WTC11 (cell line): ENCODE measurements at regions not wholly inside any gene's neighbourhood (a gene's known extent, or its start where the extent isn't known, plus 50 kb on each side); places are given as distances from the start of the nearest gene placed in this dataset.

ENCODE experiments used
- ATAC-seq: fragments of 200-7000 bp; cut with Tn5 transposase; 2 replicates; pipeline ENCODE4 v1.10.0; 2021; ENCODE audit warnings: mild to moderate bottlenecking, moderate library complexity
- CTCF ChIA-PET: fragments of 300-600 bp; sonication (Branson Sonifier 250); formaldehyde crosslinking; loops from one replicate; lab custom pipeline; 2021; ENCODE audit warnings: antibody characterized with exemption; lab: Charles Lee
- POLR2A ChIA-PET: fragments of 350-600 bp; sonication (Branson Sonifier 250); formaldehyde crosslinking; loops from one replicate; lab custom pipeline; 2021; ENCODE audit warnings: antibody characterized with exemption; lab: Charles Lee
- DNase-seq: peaks from one replicate; pipeline ENCODE4 v3.0.0; 2021; ENCODE audit warnings: low spot score
- H3K27ac Mint-ChIP-seq: 2 replicates; pipeline ENCODE4 v1.8.0; 2021; ENCODE audit warnings: mixed read lengths
- H3K27me3 Mint-ChIP-seq: 2 replicates; pipeline ENCODE4 v1.8.0; 2021; ENCODE audit warnings: low read depth, mild to moderate bottlenecking, moderate library complexity, mixed read lengths
- H3K36me3 Mint-ChIP-seq: 2 replicates; pipeline ENCODE4 v1.8.0; 2021; ENCODE audit warnings: mixed read lengths
- H3K4me1 Mint-ChIP-seq: 2 replicates; pipeline ENCODE4 v1.8.0; 2022; ENCODE audit warnings: mixed read lengths
- H3K4me3 Mint-ChIP-seq: 2 replicates; pipeline ENCODE4 v1.8.0; 2021; ENCODE audit warnings: mild to moderate bottlenecking, moderate library complexity, mixed read lengths
- H3K9me3 Mint-ChIP-seq: 2 replicates; pipeline ENCODE4 v1.8.0; 2021; ENCODE audit warnings: mixed read lengths
- ARID4B ChIP-seq: sonication (generic); formaldehyde crosslinking; IDR thresholded peaks from 2 replicates; pipeline ENCODE4 v1.8.0; 2023; ENCODE audit warnings: missing genetic modification reagents, mild to moderate bottlenecking, borderline replicate concordance
- ATF1 ChIP-seq: sonication (generic); formaldehyde crosslinking; IDR thresholded peaks from 2 replicates; pipeline ENCODE4 v1.8.1; 2023; ENCODE audit warnings: mild to moderate bottlenecking, moderate library complexity, missing genetic modification reagents
- CREB1 ChIP-seq: sonication (generic); formaldehyde crosslinking; IDR thresholded peaks from 2 replicates; pipeline ENCODE4 v1.8.0; 2023; ENCODE audit warnings: mild to moderate bottlenecking, missing genetic modification reagents
- ELF4 ChIP-seq: sonication (generic); formaldehyde crosslinking; IDR thresholded peaks from 2 replicates; pipeline ENCODE4 v1.8.1; 2022; ENCODE audit warnings: low read depth, mild to moderate bottlenecking, moderate library complexity, missing genetic modification reagents
- EMX1 ChIP-seq: fragments of 250-450 bp; sonication (Bioruptor Pico); IDR thresholded peaks from 2 replicates; pipeline ENCODE4 v1.8.0; 2021; ENCODE audit warnings: mild to moderate bottlenecking
- ESRRA ChIP-seq: sonication (generic); formaldehyde crosslinking; IDR thresholded peaks from 2 replicates; pipeline ENCODE4 v1.8.1; 2022; ENCODE audit warnings: mild to moderate bottlenecking, missing genetic modification reagents, borderline replicate concordance
- FOXP1 ChIP-seq: sonication (generic); formaldehyde crosslinking; IDR thresholded peaks from 2 replicates; pipeline ENCODE4 v1.8.0; 2022; ENCODE audit warnings: missing genetic modification reagents, mild to moderate bottlenecking, moderate library complexity, borderline replicate concordance
- GABPB1 ChIP-seq: sonication (generic); formaldehyde crosslinking; IDR thresholded peaks from 2 replicates; pipeline ENCODE4 v1.8.1; 2023; ENCODE audit warnings: mild to moderate bottlenecking, missing genetic modification reagents
- MXD4 ChIP-seq: fragments of 250-450 bp; sonication (Bioruptor Pico); IDR thresholded peaks from 2 replicates; pipeline ENCODE4 v1.8.0; 2021; ENCODE audit warnings: mild to moderate bottlenecking, moderate library complexity, borderline replicate concordance
- MYBL2 ChIP-seq: sonication (generic); formaldehyde crosslinking; IDR thresholded peaks from 2 replicates; pipeline ENCODE4 v1.8.1; 2023; ENCODE audit warnings: mild to moderate bottlenecking, moderate library complexity, missing genetic modification reagents
- NR3C1 ChIP-seq: sonication (generic); formaldehyde crosslinking; conservative IDR thresholded peaks from 2 replicates; pipeline ENCODE4 v1.8.1; 2023; ENCODE audit warnings: low read depth, mild to moderate bottlenecking, missing genetic modification reagents
- SMAD3 ChIP-seq: sonication (generic); formaldehyde crosslinking; IDR thresholded peaks from 2 replicates; pipeline ENCODE4 v1.8.0; 2022; ENCODE audit warnings: missing genetic modification reagents, mild to moderate bottlenecking, borderline replicate concordance
- SOX15 ChIP-seq: fragments of 250-450 bp; sonication (Bioruptor Pico); IDR thresholded peaks from 2 replicates; pipeline ENCODE4 v1.9.0; 2021; ENCODE audit warnings: mild to moderate bottlenecking
- SP1 ChIP-seq: sonication (generic); formaldehyde crosslinking; conservative IDR thresholded peaks from 2 replicates; pipeline ENCODE4 v1.8.1; 2022; ENCODE audit warnings: missing genetic modification reagents
- TEAD4 ChIP-seq: sonication (generic); formaldehyde crosslinking; IDR thresholded peaks from 2 replicates; pipeline ENCODE4 v1.8.0; 2022; ENCODE audit warnings: mild to moderate bottlenecking, missing genetic modification reagents
- ZBTB21 ChIP-seq: sonication (generic); formaldehyde crosslinking; IDR thresholded peaks from 2 replicates; pipeline ENCODE4 v1.8.1; 2023; ENCODE audit warnings: mild to moderate bottlenecking, missing genetic modification reagents, borderline replicate concordance
- ZBTB43 ChIP-seq: sonication (generic); formaldehyde crosslinking; IDR thresholded peaks from 2 replicates; pipeline ENCODE4 v1.8.1; 2023; ENCODE audit warnings: mild to moderate bottlenecking, missing genetic modification reagents
- ZNF423 ChIP-seq: fragments of 250-450 bp; sonication (Bioruptor Pico); IDR thresholded peaks from 2 replicates; pipeline ENCODE4 v2.1.2; 2022; ENCODE audit warnings: mild to moderate bottlenecking, moderate library complexity
- ZNF512 ChIP-seq: sonication (generic); formaldehyde crosslinking; IDR thresholded peaks from 2 replicates; pipeline ENCODE4 v1.8.1; 2022; ENCODE audit warnings: missing genetic modification reagents, borderline replicate concordance
- TF ChIP-seq, protein P1 (sequence below): sonication (generic); formaldehyde crosslinking; IDR thresholded peaks from 2 replicates; pipeline ENCODE4 v1.8.1; 2023; ENCODE audit warnings: mild to moderate bottlenecking, missing genetic modification reagents, moderate library complexity
- TF ChIP-seq, protein P2 (sequence below): fragments of 250-450 bp; sonication (Bioruptor Pico); IDR thresholded peaks from 2 replicates; pipeline ENCODE4 v1.9.0; 2021; ENCODE audit warnings: moderate library complexity, mild to moderate bottlenecking, inconsistent platforms, borderline replicate concordance

DNA sequence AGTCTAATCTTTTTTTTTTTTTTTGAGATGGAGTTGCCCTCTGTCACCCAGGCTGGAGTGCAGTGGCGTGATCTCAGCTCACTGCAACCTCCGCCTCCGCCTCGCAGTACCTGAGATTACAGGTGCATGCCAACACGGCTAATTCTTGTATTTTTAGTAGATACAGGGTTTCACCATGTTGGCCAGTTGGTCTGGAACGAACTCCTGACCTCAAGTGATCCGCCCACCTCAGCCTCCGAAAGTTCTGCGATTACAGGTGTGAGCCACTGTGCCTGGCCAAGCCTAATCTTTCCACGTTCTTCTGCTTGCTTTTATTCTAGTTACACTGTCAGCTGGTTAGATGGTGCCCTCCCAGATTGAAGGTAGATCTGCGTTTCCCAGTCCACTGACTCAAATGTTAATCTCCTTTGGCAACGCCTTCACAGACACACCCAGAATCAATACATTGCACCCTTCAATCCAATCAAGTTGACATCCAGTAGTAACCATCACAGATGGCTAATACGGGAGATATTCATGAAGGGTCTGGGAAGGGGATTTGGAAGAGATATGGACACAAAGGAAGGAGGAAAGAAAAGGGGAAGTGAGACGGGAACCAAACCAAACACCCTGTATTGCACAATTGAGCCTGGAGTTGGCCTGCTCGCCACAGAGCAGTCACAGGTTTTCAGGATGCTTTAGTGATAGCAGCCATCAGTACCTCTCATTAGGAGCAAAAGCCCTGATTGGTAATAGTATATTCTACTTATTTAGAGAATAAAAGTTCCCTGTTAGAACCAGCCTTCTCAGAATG lies 229.8 kb downstream of the PIK3C3 start:
- no peak for TF ChIP-seq ZNF512
- TF ChIP-seq EMX1: no peak
- no peak for TF ChIP-seq FOXP1 (CRISPR knock-in tag)
- no peak for TF ChIP-seq MYBL2 (CRISPR knock-in tag)
- TF ChIP-seq, protein P1, sequence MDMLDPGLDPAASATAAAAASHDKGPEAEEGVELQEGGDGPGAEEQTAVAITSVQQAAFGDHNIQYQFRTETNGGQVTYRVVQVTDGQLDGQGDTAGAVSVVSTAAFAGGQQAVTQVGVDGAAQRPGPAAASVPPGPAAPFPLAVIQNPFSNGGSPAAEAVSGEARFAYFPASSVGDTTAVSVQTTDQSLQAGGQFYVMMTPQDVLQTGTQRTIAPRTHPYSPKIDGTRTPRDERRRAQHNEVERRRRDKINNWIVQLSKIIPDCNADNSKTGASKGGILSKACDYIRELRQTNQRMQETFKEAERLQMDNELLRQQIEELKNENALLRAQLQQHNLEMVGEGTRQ (CRISPR knock-in tag): no peak
- no peak for TF ChIP-seq MXD4 (CRISPR knock-in tag)
- no peak for TF ChIP-seq ESRRA (CRISPR knock-in tag)
- no peak for TF ChIP-seq SOX15
- no peak for TF ChIP-seq ZBTB21 (CRISPR knock-in tag)
- TF ChIP-seq GABPB1 (CRISPR knock-in tag): no peak
- no peak for TF ChIP-seq SP1 (CRISPR knock-in tag)
- TF ChIP-seq CREB1 (CRISPR knock-in tag): no peak
- no peak for TF ChIP-seq TEAD4 (CRISPR knock-in tag)
- no peak for TF ChIP-seq SMAD3 (CRISPR knock-in tag)
- TF ChIP-seq NR3C1 (CRISPR knock-in tag): no peak
- no peaks in the 10 kb centered on the region for H3K27me3 Mint-ChIP-seq
- no peaks in the 10 kb centered on the region for H3K4me1 Mint-ChIP-seq
- peaks cover 22% of the 10 kb centered on the region for H3K9me3 Mint-ChIP-seq
- no peak overlapping the region for H3K4me3 Mint-ChIP-seq
- POLR2A ChIA-PET: no interaction called here
- H3K27ac Mint-ChIP-seq: no peak overlapping the region
- CTCF ChIA-PET: no interaction called here
- H3K36me3 Mint-ChIP-seq: peaks cover 10% of the 10 kb centered on the region
- ATAC-seq: no peak
- DNase-seq: no peak

GRCh38 chr18:42185486-42185885 lies 230.5 kb downstream of the PIK3C3 start:
- no peak overlapping the region for H3K4me3 Mint-ChIP-seq
- no peak for DNase-seq
- ChIA-PET CTCF (no interaction called here), POLR2A (no interaction called here)
- H3K9me3 Mint-ChIP-seq: peaks cover 27% of the 10 kb centered on the region
- no peaks in the 10 kb centered on the region for H3K27me3 Mint-ChIP-seq
- peaks cover 12% of the 10 kb centered on the region for H3K36me3 Mint-ChIP-seq
- no peak for ATAC-seq
- H3K4me1 Mint-ChIP-seq: no peaks in the 10 kb centered on the region
- TF ChIP-seq, protein P2, sequence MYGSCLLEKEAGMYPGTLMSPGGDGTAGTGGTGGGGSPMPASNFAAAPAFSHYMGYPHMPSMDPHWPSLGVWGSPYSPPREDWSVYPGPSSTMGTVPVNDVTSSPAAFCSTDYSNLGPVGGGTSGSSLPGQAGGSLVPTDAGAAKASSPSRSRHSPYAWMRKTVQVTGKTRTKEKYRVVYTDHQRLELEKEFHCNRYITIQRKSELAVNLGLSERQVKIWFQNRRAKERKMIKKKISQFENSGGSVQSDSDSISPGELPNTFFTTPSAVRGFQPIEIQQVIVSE (CRISPR knock-in tag): no peak
- TF ChIP-seq ZBTB43 (CRISPR knock-in tag): no peak
- no peak for TF ChIP-seq ZNF423 (CRISPR knock-in tag)
- no peak for TF ChIP-seq ARID4B (CRISPR knock-in tag)
- TF ChIP-seq ATF1: no peak
- no peak for TF ChIP-seq ELF4 (CRISPR knock-in tag)
- H3K27ac Mint-ChIP-seq: no peak overlapping the region
